Germinal center (tissue), 1 donor: ENCODE measurements at regions not wholly inside any gene's neighbourhood (a gene's known extent, or its start where the extent isn't known, plus 50 kb on each side); places are given as distances from the start of the nearest gene placed in this dataset.

Source experiments
- DNase-seq: peaks from one replicate; pipeline ENCODE4 v3.0.0; 2012; ENCODE audit warnings: mixed read lengths, low spot score

DNA sequence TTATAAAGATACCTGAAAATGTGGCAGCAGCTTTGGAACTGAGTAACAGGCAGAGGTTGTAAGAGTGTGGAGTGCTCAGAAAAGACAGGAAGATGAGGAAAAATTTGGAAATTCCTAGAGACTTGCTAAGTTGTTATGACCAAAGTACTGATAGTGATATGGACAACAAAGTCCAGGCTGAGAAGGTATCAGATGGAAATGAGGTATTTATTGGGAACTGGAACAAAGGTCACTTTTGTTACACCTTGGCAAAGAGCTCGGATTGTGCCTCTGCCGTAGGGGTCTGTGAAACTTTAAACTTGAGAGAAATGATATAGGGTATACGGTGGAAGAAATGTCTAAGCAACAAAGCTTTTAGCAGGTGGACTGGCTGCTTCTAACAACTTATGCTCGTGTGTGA, 419.9 kb downstream of the PCDH17 start:
- DNase-seq, result no peak

DNA sequence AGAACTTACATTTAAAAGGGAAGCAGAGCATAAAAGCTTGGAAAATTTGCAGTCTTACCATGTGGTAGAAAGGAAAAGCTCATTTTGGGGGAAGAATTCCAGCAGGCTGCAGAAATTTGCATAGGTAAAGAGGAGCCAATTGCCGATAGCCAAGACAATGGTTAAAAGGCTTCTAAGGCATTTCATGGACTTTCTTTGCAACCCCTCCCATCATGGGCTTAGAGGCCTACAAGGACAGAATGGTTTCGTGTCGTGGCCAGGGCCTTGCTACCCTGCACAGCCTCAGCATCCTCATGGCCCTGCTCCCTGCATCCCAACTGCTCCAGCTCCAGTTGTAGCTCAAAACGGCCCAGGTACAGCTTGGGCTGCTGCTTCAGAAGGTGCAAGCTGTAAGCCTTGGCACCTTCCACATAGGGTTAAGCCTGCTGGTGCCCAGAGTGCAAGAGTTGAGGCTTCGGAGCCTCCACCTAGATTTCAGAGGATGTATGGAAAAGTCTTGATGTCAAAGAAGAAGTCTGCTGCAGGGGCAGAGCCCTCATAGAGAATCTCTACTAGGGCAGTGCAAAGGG, 420.3 kb downstream of the PCDH17 start:
- no peak for DNase-seq

DNA sequence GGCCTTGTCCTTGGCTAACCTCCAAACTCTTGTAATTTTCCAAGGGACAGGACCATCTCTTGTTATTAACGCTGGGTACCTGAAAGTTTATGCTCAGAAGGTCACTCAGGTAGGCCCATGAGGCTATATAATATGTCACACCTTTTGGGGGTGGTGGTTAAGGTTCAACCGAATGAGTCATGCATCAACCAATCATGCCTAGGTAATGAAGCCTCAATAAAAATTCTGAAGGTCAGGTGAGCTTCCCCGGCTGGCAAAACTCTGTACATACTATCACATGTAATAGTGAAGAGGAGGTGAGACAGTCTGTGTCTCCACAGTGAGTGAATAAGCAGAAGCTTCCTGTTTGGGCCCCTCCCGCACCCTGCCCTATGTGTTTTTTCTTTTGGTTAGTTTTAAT, 424.9 kb downstream of the PCDH17 start:
- no peak for DNase-seq

DNA sequence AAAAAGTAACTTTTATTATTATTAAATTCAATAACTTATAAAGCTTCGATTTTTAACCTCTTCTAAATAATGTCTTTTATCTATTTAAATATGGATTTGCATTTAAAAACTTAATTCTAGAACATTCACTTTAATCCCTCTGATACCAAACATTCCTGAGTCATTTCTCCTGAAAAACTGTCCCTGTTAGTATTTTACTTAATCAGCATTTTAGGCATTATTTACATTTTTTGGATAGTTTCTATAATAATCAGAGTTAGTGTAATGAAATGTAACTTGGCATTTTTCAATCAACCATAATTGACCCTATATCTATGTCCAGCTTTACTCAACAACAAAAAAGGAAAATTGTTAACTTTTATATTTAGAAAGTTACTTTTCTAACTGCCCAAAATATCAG, 428.1 kb downstream of the PCDH17 start:
- no peak for DNase-seq

DNA sequence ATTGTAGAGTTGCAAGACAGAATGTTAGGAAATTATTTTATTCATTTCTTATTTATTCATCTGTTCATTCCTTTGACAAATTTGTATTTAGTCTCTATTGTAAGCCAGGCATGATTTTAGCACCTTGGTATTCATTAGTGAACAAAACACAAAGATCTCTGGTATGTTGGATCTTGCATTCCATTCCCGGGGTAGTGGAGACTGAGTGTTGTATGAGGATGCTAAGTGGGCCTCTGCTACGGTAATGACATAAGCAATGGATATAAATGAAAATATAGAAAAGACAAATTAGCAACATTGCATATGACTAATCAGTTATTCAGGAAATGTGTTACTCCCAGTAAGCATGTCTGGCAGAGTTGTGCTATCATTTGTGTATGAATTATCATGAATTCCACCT, 449.3 kb downstream of the PCDH17 start:
- no peak for DNase-seq

DNA sequence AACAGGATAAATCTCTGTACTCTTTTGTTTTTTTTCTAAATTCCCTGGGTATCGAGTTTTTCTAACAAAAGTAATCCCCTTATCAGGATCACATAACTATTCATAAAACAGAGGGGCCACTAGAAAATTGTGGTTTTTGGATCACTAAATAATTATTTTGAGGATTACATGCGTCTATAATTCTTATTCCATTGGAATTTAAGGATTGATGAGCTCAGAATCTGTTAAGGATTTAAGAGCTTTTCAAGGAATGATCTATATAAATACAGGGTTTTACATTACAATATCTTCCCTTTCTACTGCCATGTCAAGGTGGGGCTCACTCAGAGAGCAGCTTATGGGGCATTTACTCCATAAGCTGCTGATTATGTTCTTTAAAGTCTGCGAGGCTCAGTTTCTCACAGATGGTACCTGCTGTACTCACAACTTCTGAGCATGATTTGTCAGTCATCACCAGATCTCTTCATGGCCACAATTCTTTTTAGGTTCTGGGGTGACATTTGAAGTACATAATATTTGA, 449.8 kb downstream of the PCDH17 start:
- no peak for DNase-seq

DNA sequence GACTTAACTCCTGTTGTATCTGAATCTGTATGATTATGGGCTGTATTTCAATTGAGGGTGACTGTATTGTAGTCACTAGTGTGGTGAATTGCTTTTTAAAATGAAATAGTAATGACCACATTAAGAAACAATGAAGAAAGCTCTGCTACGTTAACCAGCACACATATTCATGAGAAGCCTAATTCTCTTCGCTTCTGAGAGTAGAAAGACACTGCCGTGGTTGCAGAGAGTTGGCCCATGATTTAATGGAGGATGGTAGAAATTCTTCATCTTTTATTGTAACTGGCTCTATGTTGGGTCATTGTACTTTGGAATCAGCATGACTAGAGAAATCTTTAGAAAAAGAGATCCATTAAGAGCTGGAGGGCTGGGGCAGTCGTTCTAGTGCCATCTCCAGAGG, 451.5 kb downstream of the PCDH17 start:
- no peak for DNase-seq

DNA sequence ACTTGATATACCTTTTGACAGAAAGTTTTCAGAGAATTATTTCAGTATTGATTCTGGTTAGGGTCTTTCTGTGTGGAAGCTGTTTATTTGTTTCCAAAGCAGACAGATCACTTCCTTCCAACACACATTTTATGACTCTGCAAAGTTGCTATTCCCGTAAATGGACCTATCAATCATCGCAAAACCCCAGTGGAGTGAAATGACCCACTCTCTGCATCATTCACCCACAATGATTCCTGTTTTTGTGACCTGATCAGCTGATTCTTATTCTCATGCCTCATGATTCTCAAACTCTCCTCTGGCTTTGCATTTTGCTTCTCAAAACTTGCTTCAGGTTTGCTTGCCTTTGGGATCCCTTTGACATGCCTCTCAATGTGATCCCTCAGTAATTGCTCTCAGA, 453.7 kb downstream of the PCDH17 start:
- no peak for DNase-seq

DNA sequence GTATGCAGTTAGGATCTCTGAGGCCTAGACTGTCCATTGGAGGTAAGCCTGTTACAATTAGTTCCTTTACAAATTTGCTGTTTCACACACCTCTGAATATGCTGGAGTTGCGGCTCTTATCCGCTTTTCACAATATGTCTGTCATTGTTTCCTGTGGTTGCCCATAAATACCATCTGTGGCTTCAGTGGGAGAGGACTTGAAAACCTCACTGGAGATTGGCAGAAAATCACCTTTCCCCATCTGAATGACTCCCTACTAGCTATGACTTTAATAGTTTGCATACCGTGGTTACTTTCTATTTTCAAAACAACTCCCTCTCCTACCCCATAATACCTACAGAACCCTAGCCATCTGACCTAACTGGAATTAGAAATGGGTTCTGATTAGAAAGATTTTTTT, 454.3 kb downstream of the PCDH17 start:
- no peak for DNase-seq

DNA sequence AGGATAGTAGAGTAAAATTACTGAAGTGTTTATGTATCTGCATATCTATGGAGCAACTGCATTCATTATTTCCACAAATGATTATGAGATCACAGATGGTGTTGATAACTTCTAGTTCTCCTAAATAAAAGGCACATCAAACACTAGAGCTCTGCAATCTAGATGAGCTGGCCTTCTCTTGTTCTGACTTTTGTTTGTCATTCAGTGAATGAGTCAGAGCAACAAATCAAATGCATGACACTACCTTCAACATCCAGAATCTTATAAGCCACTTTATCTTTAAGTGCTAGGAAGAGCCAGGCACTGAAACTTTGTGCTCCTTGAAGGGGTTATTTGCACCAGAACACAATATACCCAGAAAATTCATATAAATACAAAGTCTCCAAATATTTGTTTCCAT, 456.0 kb downstream of the PCDH17 start:
- no peak for DNase-seq

DNA sequence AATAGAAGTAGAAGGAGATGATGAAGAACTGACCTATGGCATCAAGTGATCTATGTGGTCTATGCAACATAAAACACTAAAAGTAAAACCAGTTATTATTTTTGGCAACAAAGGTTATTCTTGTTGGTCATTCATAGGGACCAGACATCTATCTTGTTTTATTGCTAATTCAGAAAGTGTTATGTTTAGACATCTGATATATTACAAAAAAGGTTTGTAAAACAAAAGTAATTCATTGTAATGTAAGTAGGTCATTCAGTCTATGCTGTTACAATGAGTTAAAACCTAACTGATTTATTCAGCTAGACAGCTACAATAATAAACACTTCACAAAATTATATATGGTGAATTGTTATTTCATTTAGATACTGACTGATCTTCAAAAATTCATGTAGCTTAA, 461.9 kb downstream of the PCDH17 start:
- DNase-seq, result no peak

DNA sequence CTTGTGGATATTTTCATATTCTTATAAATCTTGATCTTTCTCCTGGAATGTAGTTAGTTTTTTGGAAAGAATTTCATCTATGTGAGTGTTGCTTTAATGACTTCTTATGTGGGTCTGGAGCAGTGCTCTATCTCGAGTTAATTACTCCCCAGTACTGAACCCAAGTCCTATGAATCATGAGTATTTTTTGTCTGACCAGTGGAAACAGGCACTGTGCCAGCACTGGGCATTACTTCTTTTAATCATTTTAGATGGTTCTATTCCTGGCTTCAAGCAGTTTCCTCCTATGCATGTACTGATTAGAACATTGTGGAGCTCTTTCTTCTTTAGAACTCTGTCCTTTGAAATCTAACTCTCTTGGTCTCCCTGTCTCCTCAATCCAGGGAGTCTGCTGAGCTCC, 466.3 kb downstream of the PCDH17 start:
- no peak for DNase-seq

DNA sequence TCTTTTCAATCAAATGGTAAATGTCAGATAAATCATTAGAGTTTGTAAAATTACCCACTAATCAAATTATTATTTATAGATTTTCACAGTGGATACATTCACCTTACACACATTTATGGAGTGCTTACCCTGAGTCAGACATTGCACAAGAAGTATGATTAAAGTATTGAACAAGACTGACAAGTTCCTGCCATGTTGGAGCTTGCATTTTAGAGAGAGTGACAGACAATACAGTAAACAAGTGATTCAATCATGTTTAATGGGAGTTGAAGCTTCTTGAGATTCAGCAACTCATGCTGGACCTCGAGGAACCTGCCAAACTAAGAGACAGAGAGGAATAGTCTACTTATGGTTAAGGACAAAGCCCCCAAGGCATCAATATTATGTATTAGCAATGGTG, 487.8 kb downstream of the PCDH17 start:
- DNase-seq, result no peak

DNA sequence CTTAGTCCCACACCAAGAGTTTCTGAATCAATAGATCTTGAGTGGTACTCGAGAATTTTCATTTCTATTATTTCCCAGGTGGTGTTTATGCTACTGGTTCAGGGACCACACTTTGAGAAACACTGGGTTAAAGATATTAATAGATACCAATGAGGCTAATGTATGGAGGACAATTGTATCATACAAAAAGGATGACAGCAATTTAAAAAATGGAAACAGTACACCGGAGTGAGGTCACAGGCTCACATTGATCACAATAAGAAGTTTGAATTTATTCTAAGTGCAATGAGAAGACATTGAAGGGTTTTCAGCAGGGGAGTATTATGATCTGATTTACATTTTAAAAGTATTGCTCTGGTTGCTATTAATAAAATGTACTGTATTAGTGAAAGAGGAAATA, 488.3 kb downstream of the PCDH17 start:
- no peak for DNase-seq

DNA sequence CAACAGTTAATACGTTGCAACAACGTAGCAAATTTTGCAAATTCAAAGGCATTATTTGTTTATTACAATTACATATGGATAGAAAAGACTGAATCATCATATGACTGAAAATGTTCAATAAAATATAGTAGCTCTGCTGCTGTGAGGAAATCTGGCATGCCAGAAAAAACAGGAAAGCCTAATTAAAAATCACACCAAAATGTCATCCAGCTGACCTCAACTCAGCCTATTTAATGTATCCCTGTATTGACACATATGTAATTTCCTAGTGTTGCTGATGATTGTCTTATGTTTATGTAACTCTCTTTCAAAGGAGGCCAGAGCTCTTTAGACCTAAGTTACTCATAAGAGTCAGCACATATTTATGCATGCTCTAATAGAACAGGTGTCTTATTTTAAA, 495.0 kb downstream of the PCDH17 start:
- DNase-seq, result no peak

DNA sequence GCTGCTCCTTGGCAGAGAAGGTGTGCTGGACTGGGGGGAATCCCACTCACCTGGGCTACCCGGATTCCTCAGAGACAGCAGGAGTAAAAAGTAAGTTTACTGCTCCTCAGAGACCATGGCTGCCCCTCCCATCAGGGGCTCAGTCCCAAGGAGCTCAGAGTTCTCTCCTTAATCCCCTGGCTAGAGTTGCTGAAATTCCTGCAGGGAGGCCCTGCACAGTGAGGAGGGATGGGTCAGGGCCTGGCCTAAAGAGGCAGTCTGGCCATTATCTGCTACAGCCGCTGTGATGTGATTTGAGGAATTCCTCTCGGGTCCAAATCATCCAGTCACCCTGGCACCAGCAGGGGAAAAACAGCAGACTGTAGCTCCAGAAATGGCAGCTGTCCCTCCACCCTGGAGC, 502.5 kb downstream of the PCDH17 start:
- no peak for DNase-seq

DNA sequence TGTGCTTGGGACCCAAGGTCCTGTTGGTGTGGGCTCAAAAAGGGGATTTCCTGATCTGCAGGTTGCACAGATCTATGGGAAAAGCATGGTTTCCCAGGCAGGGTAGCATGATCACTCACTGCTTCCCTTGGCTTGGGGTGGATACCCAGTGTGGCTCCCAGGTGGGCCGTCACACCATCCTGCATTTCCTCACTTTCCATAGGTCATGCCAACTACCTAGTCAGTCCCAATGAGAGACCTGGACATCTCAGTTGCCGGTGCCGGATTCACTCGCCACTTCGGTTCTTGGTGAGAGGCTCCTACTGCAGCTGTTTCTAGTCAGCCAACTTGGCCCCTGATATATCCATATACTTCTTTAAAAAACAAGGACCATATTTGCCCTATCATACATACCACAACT, 503.0 kb downstream of the PCDH17 start:
- no peak for DNase-seq

DNA sequence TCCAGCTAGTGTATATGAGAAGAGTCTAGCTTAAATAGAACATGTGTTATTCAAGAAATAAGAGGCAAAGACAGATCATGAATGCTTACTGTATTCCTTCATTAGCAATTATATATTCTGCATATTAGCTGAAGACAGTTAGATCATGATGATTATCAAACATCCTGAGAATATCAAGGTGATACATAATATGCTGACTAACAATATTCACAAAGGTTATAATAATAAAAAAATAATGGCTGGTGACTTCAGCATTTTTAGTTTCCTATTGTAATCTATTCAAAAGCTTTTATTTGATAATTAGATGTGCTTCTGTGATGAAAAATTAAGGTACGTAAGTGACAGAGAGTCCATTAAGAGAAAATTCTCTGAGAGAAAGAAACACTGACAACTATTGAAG, 511.4 kb downstream of the PCDH17 start:
- DNase-seq, result no peak

DNA sequence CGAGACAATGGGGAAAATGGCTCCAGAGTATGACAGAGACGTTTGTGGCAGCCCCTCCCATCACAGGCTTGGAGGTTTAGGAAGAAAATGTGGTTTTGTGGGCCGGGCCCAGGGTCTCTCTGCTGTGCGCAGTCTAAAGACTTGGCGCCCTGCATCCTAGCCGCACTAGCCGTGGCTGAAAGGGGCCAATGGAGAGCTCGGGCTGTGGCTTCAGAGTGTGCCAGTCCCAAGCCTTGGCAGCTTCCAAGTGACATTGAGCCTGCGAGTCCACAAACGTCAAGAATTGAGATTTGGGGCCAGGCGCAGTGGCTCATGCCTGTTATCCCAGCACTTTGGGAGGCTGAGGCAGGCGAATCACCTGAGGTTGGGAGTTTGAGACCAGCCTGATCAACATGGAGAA, 513.1 kb downstream of the PCDH17 start:
- no peak for DNase-seq

DNA sequence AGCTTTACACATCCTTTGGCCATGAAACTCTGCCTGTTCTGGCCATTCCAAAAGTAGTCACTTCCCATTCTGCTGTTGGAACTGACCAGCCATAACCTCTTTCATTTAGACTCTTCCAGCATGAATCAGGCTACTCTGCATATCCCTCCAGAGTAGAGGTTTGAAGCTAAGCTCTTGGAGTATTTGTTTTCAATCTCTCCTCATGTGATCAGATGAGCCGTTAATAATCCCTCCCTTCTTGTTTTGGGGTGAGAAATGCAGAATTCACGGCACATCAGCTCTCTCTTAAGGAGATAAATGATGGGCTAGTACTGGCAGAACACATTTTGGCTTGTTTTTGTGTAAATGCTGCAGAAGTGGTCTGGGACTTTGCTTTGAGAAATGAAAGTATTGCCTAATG, 519.9 kb downstream of the PCDH17 start:
- no peak for DNase-seq

DNA sequence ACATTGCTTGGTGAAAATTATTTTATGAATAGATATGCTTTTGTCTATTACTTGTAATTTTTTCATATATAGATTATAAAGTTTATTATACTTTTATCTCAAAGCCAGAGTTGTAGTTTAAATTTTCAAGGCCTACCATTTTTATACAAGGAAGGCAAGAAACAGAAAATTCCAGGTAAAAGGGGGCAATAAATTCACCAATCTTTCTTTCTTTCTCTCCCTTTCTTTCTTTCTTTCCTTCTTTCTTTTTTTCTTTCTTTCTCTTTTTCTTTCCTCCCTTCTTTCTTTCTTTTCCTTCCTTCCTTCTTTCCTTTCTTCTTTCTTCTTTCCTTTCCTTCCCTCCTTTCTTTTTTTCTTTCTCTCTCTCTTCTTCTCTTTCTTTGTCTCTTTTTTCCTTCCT, 529.4 kb downstream of the PCDH17 start:
- DNase-seq, result no peak

DNA sequence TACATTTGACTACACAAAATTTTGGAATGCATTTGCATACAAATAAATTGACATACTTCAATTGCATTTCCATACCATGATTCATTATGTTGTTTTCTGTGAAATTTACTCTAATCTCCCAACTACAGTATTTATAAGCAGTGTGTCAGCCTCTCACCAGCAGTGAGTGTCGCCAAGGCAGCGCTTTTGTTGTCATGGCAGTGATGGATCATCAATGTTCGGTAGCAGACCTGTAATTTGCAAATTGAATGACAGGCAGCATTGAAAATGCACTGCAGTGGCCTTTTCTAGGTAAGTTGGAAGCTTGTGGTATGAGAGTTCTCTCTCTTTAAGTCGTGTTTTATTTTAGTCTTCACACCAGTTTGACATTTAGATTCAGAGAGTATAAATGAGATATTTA, 534.1 kb downstream of the PCDH17 start:
- DNase-seq, result no peak

DNA sequence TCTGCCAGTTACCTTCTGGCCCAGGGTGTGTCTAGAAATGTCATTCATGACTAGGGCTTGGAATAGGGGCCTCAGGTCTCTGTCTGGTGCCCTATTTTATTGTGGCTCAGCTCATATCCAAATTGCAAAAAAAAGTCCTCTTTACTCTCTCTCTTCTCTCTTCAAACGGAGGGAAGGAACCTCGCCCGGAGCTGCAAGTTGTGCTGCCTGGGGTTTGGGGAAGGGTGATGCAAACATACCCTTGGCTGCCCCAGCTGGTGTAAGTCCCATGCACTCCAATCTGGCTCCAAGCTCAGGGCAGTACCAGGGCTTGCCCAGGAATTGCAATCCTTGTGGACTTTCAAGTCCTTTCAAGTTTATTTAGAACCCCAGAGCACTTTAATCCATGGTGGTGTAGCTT, 549.6 kb downstream of the PCDH17 start:
- no peak for DNase-seq

DNA sequence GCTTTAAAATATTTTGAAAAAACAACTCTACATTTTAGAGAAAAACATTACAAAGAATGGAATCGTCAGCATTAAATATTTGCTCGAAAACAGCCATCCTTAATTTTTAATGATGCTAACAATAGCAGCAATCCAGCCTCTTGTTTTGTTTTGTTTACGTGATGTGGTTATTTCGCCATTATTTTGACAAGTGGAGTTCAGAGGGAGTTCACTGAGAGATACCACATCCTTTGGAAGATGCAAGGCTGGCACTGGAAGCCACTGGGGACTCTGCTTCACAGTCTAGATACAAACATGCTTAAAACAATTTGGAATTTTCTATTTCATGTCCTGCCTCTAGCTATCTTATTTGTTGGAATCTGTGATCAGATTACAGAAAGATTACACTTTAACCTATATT, 556.3 kb downstream of the PCDH17 start:
- DNase-seq, result no peak

DNA sequence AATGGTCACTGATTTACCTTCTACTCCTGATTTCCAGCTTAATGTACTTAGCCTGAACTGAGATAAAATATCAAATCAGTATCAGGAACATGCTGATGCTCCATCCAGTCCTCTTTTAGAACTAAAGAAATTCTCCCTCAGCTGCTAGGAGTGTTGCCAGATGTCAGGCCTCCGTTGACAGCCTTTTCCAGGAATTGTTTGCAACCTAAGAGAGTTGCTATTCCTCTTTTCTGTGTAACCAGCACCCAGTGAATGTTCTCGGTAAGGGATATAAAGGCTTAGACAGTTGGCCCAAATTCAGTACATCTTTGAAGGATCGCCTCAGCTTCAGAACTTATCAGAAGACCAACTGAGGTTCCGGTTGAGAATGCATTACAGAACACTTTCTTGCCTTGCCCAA, 559.0 kb downstream of the PCDH17 start:
- no peak for DNase-seq
